GM12878 (cell line): ENCODE measurements at regions not wholly inside any gene's neighbourhood (a gene's known extent, or its start where the extent isn't known, plus 50 kb on each side); places are given as distances from the start of the nearest gene placed in this dataset.

Experiments used
- ATAC-seq: fragments of 200-7000 bp; cut with Tn5 transposase; 3 replicates; pipeline ENCODE4 v1.9.1; 2020; ENCODE audit warnings: mild to moderate bottlenecking, moderate library complexity
- BruUV-seq: library from RNA; stranded (reverse); fragments of 400-500 nt; replicated peaks from 2 replicates; lab custom pipeline; 2021; lab: Mats Ljungman, UMichigan
- CTCF ChIA-PET: fragments of 300-600 bp; sonication (Branson Sonifier 250); formaldehyde crosslinking; extraction: SDS; loops from one replicate; lab custom pipeline; 2021; ENCODE audit warnings: inconsistent platforms; lab: Yijun Ruan, JAX
- POLR2A ChIA-PET: fragments of 350-600 bp; formaldehyde crosslinking; extraction: SDS; loops from one replicate; lab custom pipeline; 2021; ENCODE audit warnings: inconsistent platforms; lab: Charles Lee
- RAD21 ChIA-PET: fragments of 300-600 bp; sonication (Branson Sonifier 250); formaldehyde crosslinking; loops from one replicate; lab custom pipeline; 2023; ENCODE audit warnings: antibody characterized with exemption; ENCODE audit not compliant: unreplicated experiment; lab: Charles Lee
- SMC1A ChIA-PET: fragments of 300-600 bp; sonication (Branson Sonifier 250); formaldehyde crosslinking; loops from one replicate; lab custom pipeline; 2023; ENCODE audit not compliant: unreplicated experiment, uncharacterized antibody; lab: Charles Lee
- DNase-seq: peaks from one replicate; pipeline ENCODE4 v3.0.0-alpha.2; 2011; ENCODE audit warnings: low read depth, low spot score
- FAIRE-seq: peaks from 3 replicates; lab custom pipeline; 2011; peaks lifted over from hg19 to GRCh38; lab: Jason Lieb, UNC
- H2AFZ ChIP-seq: 2 replicates; pipeline ENCODE4 v1.6.0; 2011; ENCODE audit warnings: low read depth, low read length, control low read depth; ENCODE audit not compliant: control insufficient read depth
- H3K27ac ChIP-seq: 2 replicates; pipeline ENCODE4 v1.5.1; 2011; ENCODE audit warnings: control low read depth; ENCODE audit not compliant: control insufficient read depth, insufficient read depth
- H3K27me3 ChIP-seq, 2 experiments: replicated peaks in 1 of 2; 2 replicates each; pipeline versions ENCODE4 v1.6.0 to v1.6.1; 2011; ENCODE audit warnings: low read length in 1 of 2; ENCODE audit not compliant: control insufficient read depth in 2 of 2, insufficient read depth in 2 of 2
- H3K36me3 ChIP-seq, 2 experiments: 2 replicates each; pipeline ENCODE4 v1.5.1; 2011; ENCODE audit warnings: low read length in 1 of 2; ENCODE audit not compliant: control insufficient read depth in 2 of 2, insufficient read depth in 2 of 2
- H3K4me1 ChIP-seq: 2 replicates; pipeline ENCODE4 v1.6.1; 2011; ENCODE audit warnings: mild to moderate bottlenecking, low read length, moderate library complexity, mixed read lengths; ENCODE audit not compliant: control insufficient read depth, insufficient read depth
- H3K4me2 ChIP-seq: 2 replicates; pipeline ENCODE4 v1.6.0; 2011; ENCODE audit warnings: control low read depth; ENCODE audit not compliant: control insufficient read depth, insufficient read depth
- H3K4me3 ChIP-seq: fragments of 200-600 bp; sonication (generic); 2 replicates; pipeline ENCODE4 v1.5.1; 2016
- H3K79me2 ChIP-seq: 2 replicates; pipeline ENCODE4 v1.6.0; 2011; ENCODE audit warnings: low read length; ENCODE audit not compliant: control insufficient read depth, insufficient read depth
- H3K9ac ChIP-seq: 2 replicates; pipeline ENCODE4 v1.8.0; 2011; ENCODE audit warnings: low read length, control low read depth, mixed read lengths; ENCODE audit not compliant: control insufficient read depth, insufficient read depth
- H3K9me3 ChIP-seq: replicated peaks from 3 replicates; pipeline ENCODE4 v1.5.1; 2011; ENCODE audit warnings: mild to moderate bottlenecking, low read length; ENCODE audit not compliant: control insufficient read depth, insufficient read depth
- H4K20me1 ChIP-seq: 2 replicates; pipeline ENCODE4 v1.6.0; 2011; ENCODE audit not compliant: control insufficient read depth, insufficient read depth
- CHD4 ChIP-seq: fragments of 200-600 bp; sonication (generic); IDR thresholded peaks from 2 replicates; pipeline ENCODE4 v1.6.1; 2016; ENCODE audit warnings: mild to moderate bottlenecking
- EED ChIP-seq: sonication (generic); IDR thresholded peaks from 2 replicates; pipeline ENCODE4 v1.6.1; 2016; ENCODE audit warnings: antibody characterized with exemption, low read depth
- EZH2 ChIP-seq: IDR thresholded peaks from 2 replicates; pipeline ENCODE4 v1.6.1; 2012; ENCODE audit warnings: low read depth, mild to moderate bottlenecking, control low read depth, inconsistent platforms, low read length, borderline replicate concordance; ENCODE audit not compliant: control insufficient read depth
- GABPA ChIP-seq: IDR thresholded peaks from 2 replicates; pipeline ENCODE4 v1.6.1; 2014; ENCODE audit warnings: antibody characterized with exemption, low read depth, mild to moderate bottlenecking, inconsistent platforms
- IRF4 ChIP-seq: IDR thresholded peaks from 2 replicates; pipeline ENCODE4 v1.6.1; 2011; ENCODE audit warnings: low read depth, low read length
- MTA3 ChIP-seq: IDR thresholded peaks from 2 replicates; pipeline ENCODE4 v1.6.1; 2012; ENCODE audit warnings: low read length, inconsistent platforms, borderline replicate concordance
- MYB ChIP-seq: fragments of 150-350 bp; IDR thresholded peaks from 2 replicates; pipeline ENCODE4 v1.6.1; 2014; ENCODE audit warnings: mild to moderate bottlenecking, low read depth, low read length, borderline replicate concordance
- MYC ChIP-seq: IDR thresholded peaks from 2 replicates; pipeline ENCODE4 v1.6.1; 2011; ENCODE audit warnings: mild to moderate bottlenecking, low read length, moderate library complexity, inconsistent platforms; ENCODE audit not compliant: insufficient read depth, insufficient replicate concordance, insufficient read length, severe bottlenecking
- RB1 ChIP-seq: fragments of 450-650 bp; formaldehyde crosslinking; IDR thresholded peaks from 2 replicates; pipeline ENCODE4 v1.6.1; 2017; ENCODE audit warnings: mild to moderate bottlenecking, borderline replicate concordance
- WRNIP1 ChIP-seq: IDR thresholded peaks from 2 replicates; pipeline ENCODE4 v1.6.1; 2011; ENCODE audit warnings: low read depth, low read length, improper control_type of control experiment, borderline replicate concordance
- ZNF24 ChIP-seq: fragments of 450-650 bp; IDR thresholded peaks from 2 replicates; pipeline ENCODE4 v1.6.1; 2017; ENCODE audit warnings: antibody characterized with exemption, mild to moderate bottlenecking
- ZSCAN29 ChIP-seq: fragments of 450-650 bp; IDR thresholded peaks from 2 replicates; pipeline ENCODE4 v1.6.1; 2017; ENCODE audit warnings: mild to moderate bottlenecking, moderate library complexity
- WGBS: methylation state at CpG from one replicate; pipeline ENCODE4 v1.1.6; 2016; ENCODE audit warnings: low lambda C conversion rate; ENCODE audit not compliant: insufficient replicate concordance, insufficient coverage; ENCODE audit errors: missing lambda C conversion rate; 5-methylcytosine and 5-hydroxymethylcytosine counted together
- in situ Hi-C: fragments of 300-500 bp; cut with MboI; formaldehyde crosslinking; loops from 9 replicates; pipeline ENCODE4 v1.14.3; 2018; ENCODE audit warnings: mixed read lengths
- intact Hi-C: fragments of 100-400 bp; cut with micrococcal nuclease; formaldehyde crosslinking; loops from one replicate; pipeline ENCODE4 v1.14.2; 2022; ENCODE audit not compliant: unreplicated experiment
- TF ChIP-seq, protein P1 (sequence below): fragments of 450-650 bp; IDR thresholded peaks from 2 replicates; pipeline ENCODE4 v1.6.1; 2017; ENCODE audit warnings: low read depth, mild to moderate bottlenecking, moderate library complexity
- TF ChIP-seq, protein P2 (sequence below): IDR thresholded peaks from 2 replicates; pipeline ENCODE4 v1.6.1; 2012; ENCODE audit warnings: low read length, inconsistent platforms

DNA sequence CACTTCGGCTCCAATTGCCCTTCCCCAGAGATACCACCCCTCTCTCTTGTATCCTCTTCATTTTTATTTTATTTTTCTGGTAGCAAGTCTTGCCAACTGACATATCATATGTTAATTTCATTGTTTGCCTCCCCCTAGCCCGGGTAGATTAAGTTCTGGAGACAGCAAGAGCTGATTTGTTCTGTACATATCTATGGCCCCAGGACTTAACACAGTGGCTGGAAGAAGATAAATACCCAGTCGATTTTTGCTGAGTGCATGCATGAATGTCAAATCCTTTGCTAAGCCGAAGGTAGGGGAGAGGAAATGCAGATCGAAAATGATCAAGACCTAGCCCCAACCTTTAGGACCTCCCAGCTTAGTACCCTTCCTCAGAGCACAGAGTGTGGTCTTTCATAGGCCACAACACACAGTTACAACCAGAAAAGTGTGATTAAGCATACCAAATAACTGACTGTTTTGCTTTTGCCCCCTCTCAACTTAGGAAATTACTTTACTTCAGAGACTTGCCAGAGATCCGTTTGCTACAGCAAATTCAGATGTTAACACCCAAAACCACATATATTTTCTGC is 58.7 kb upstream of the KLF3 start:
- Histone ChIP-seq H3K4me1 (no peaks in the 10 kb centered on the region), H3K9ac (no peak overlapping the region), H3K36me3 (no peaks in the 10 kb centered on the region), H2AFZ (no peak overlapping the region), H3K4me3 (no peak overlapping the region), H3K27ac (no peak overlapping the region), H3K4me2 (no peak overlapping the region), H4K20me1 (no peaks in the 10 kb centered on the region), H3K79me2 (no peaks in the 10 kb centered on the region), H3K27me3 (no peaks in the 10 kb centered on the region), H3K9me3 (no peaks in the 10 kb centered on the region; the same call in 2 of the 3 replicates)
- SMC1A ChIA-PET, result no interaction called here
- in situ Hi-C loops, result no loop called here
- POLR2A ChIA-PET, result no interaction called here
- TF ChIP-seq MYC (no peak), WRNIP1 (no peak), GABPA (no peak), EED (no peak), MYB (no peak), ZNF24 (no peak), CHD4 (no peak), MTA3 (no peak), RB1 (no peak), IRF4 (no peak), EZH2 (no peak), ZSCAN29 (no peak)
- TF ChIP-seq, protein P1, sequence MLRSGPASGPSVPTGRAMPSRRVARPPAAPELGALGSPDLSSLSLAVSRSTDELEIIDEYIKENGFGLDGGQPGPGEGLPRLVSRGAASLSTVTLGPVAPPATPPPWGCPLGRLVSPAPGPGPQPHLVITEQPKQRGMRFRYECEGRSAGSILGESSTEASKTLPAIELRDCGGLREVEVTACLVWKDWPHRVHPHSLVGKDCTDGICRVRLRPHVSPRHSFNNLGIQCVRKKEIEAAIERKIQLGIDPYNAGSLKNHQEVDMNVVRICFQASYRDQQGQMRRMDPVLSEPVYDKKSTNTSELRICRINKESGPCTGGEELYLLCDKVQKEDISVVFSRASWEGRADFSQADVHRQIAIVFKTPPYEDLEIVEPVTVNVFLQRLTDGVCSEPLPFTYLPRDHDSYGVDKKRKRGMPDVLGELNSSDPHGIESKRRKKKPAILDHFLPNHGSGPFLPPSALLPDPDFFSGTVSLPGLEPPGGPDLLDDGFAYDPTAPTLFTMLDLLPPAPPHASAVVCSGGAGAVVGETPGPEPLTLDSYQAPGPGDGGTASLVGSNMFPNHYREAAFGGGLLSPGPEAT, result no peak
- TF ChIP-seq, protein P2, sequence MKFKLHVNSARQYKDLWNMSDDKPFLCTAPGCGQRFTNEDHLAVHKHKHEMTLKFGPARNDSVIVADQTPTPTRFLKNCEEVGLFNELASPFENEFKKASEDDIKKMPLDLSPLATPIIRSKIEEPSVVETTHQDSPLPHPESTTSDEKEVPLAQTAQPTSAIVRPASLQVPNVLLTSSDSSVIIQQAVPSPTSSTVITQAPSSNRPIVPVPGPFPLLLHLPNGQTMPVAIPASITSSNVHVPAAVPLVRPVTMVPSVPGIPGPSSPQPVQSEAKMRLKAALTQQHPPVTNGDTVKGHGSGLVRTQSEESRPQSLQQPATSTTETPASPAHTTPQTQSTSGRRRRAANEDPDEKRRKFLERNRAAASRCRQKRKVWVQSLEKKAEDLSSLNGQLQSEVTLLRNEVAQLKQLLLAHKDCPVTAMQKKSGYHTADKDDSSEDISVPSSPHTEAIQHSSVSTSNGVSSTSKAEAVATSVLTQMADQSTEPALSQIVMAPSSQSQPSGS, result no peak
- FAIRE-seq, result no peak
- CTCF ChIA-PET, result interaction anchor here (1.9 kb wide), 1 partner anchor 10 kb away, joined by 5 read pairs; no protein-coding TSS in a partner anchor
- no peak for DNase-seq
- no peak for ATAC-seq
- 53% methylated on average over 6 of the region's 6 CpGs for WGBS
- RAD21 ChIA-PET, result no interaction called here
- intact Hi-C loops, result no loop called here
- no TSS peak for BruUV-seq
